ENCODE measurements at regions not wholly inside any gene's neighbourhood (a gene's known extent, or its start where the extent isn't known, plus 50 kb on each side); places are given as distances from the start of the nearest gene placed in this dataset.
A peak's percentile ranks its signal among the peaks of the same experiment; 100 is the strongest.

- 94 to 97% methylated on average over 2 of the region's 2 CpGs for WGBS, 2 donors
- Histone ChIP-seq H3K36me3 (no peaks in the 10 kb centered on the region), H3K4me1 (no peaks in the 10 kb centered on the region), H3K4me3 (no peak overlapping the region), H3K27ac (no peak overlapping the region), H3K9me3 (no peaks in the 10 kb centered on the region), H3K27me3 (no peaks in the 10 kb centered on the region)
- no peak for TF ChIP-seq POLR2A (IDR thresholded peaks at IDR 0.05)
- TF ChIP-seq EP300 (IDR thresholded peaks at IDR 0.05), result no peak
- TF ChIP-seq CTCF (IDR thresholded peaks at IDR 0.05), result no peak
- no peak for TF ChIP-seq POLR2AphosphoS5 (IDR thresholded peaks at IDR 0.05)
- intact Hi-C loops (cut with DNase I), result no loop called here
- DNase-seq, result no peak
Observed at GRCh38 chr3:159724627-159725026, 264.0 kb upstream of the IL12A start.

GRCh38 chr3:159726231-159726964 lies 262.2 kb upstream of the IL12A start:
- Histone ChIP-seq H3K4me3 (no peak overlapping the region), H3K4me1 (peaks cover 0 to 4% (median 0%) of the 10 kb centered on the region in 4 donors), H3K36me3 (no peaks in the 10 kb centered on the region), H3K27me3 (no peaks in the 10 kb centered on the region), H3K9me3 (no peaks in the 10 kb centered on the region), H3K27ac (no peak overlapping the region)
- TF ChIP-seq EP300 (IDR thresholded peaks at IDR 0.05) (no peak), CTCF (IDR thresholded peaks at IDR 0.05) (no peak), POLR2AphosphoS5 (IDR thresholded peaks at IDR 0.05) (no peak), POLR2A (IDR thresholded peaks at IDR 0.05) (no peak)
- no peak for DNase-seq
- intact Hi-C loops (cut with DNase I), result no loop called here
- WGBS, 2 donors, result 29 to 71% methylated on average over 7 of the region's 7 CpGs

- Histone ChIP-seq H3K4me1 (peaks cover 0 to 14% (median 8%) of the 10 kb centered on the region in 4 donors), H3K27me3 (no peaks in the 10 kb centered on the region), H3K36me3 (no peaks in the 10 kb centered on the region), H3K4me3 (no peak overlapping the region), H3K27ac (no peak overlapping the region), H3K9me3 (no peaks in the 10 kb centered on the region)
- intact Hi-C loops (cut with DNase I), result no loop called here
- TF ChIP-seq CTCF (IDR thresholded peaks at IDR 0.05) (no peak), POLR2A (IDR thresholded peaks at IDR 0.05) (no peak), EP300 (IDR thresholded peaks at IDR 0.05) (no peak), POLR2AphosphoS5 (IDR thresholded peaks at IDR 0.05) (no peak)
- no peak for DNase-seq
Observed at GRCh38 chr3:159727506-159727905, 261.1 kb upstream of the IL12A start.

GRCh38 chr3:159731254-159731653 lies 257.4 kb upstream of the IL12A start:
- H3K4me1 ChIP-seq, result peaks cover 0 to 33% (median 20%) of the 10 kb centered on the region in 4 donors
- intact Hi-C loops (cut with DNase I), result no loop called here
- no peaks in the 10 kb centered on the region for H3K27me3 ChIP-seq
- no peak overlapping the region for H3K4me3 ChIP-seq
- H3K9me3 ChIP-seq, result no peaks in the 10 kb centered on the region
- WGBS, 2 donors, result 94 to 95% methylated on average over 6 of the region's 6 CpGs
- H3K36me3 ChIP-seq, result no peaks in the 10 kb centered on the region
- peak overlapping the region in 2 of 4 donors; percentile 74 to 78 for H3K27ac ChIP-seq
- TF ChIP-seq CTCF (IDR thresholded peaks at IDR 0.05) (no peak), POLR2A (IDR thresholded peaks at IDR 0.05) (no peak), POLR2AphosphoS5 (IDR thresholded peaks at IDR 0.05) (no peak), EP300 (IDR thresholded peaks at IDR 0.05) (no peak)
- DNase-seq, result no peak
